MM.1S (cell line): ENCODE measurements at regions not wholly inside any gene's neighbourhood (a gene's known extent, or its start where the extent isn't known, plus 50 kb on each side); places are given as distances from the start of the nearest gene placed in this dataset.

Experiments used
- DNase-seq: peaks from one replicate; pipeline ENCODE4 v3.0.0-alpha.2; 2015
- H2AFZ ChIP-seq: fragments of 300-600 bp; sonication (generic); 2 replicates; pipeline ENCODE4 v1.6.0; 2016; ENCODE audit warnings: antibody characterized with exemption, low read length
- H3F3A ChIP-seq: fragments of 300-600 bp; sonication (generic); 2 replicates; pipeline ENCODE4 v1.6.1; 2016; ENCODE audit warnings: mild to moderate bottlenecking, antibody characterized with exemption, low read length, moderate library complexity, mixed read lengths; ENCODE audit not compliant: insufficient read depth
- H3K27ac ChIP-seq: fragments of 300-600 bp; sonication (generic); 2 replicates; pipeline ENCODE4 v1.5.1; 2016; ENCODE audit warnings: mild to moderate bottlenecking, low read length
- H3K27me3 ChIP-seq: fragments of 300-600 bp; sonication (generic); replicated peaks from 2 replicates; pipeline ENCODE4 v1.6.0; 2016; ENCODE audit warnings: low read length; ENCODE audit not compliant: insufficient read depth
- H3K36me3 ChIP-seq: fragments of 300-600 bp; sonication (generic); replicated peaks from 2 replicates; pipeline ENCODE4 v1.6.1; 2016; ENCODE audit warnings: mild to moderate bottlenecking, low read length, mixed read lengths; ENCODE audit not compliant: insufficient read depth
- H3K4me1 ChIP-seq: fragments of 300-600 bp; sonication (generic); 2 replicates; pipeline ENCODE4 v1.6.1; 2016; ENCODE audit warnings: low read length, mixed read lengths
- H3K4me2 ChIP-seq: fragments of 300-600 bp; sonication (generic); 2 replicates; pipeline ENCODE4 v1.6.0; 2016; ENCODE audit warnings: low read depth, low read length
- H3K4me3 ChIP-seq: fragments of 300-600 bp; sonication (generic); 2 replicates; pipeline ENCODE4 v1.5.1; 2016; ENCODE audit warnings: low read length, mixed read lengths
- H3K79me2 ChIP-seq: fragments of 300-600 bp; sonication (generic); 2 replicates; pipeline ENCODE4 v1.6.1; 2016; ENCODE audit warnings: mixed run types, low read length, mixed read lengths
- H3K9ac ChIP-seq: fragments of 300-600 bp; sonication (generic); 2 replicates; pipeline ENCODE4 v1.6.1; 2016; ENCODE audit warnings: low read length, mixed read lengths
- H3K9me2 ChIP-seq: fragments of 300-600 bp; sonication (generic); replicated peaks from 2 replicates; pipeline ENCODE4 v1.6.1; 2016; ENCODE audit warnings: mild to moderate bottlenecking, low read length, mixed read lengths; ENCODE audit not compliant: insufficient read depth
- H3K9me3 ChIP-seq: fragments of 300-600 bp; sonication (generic); replicated peaks from 2 replicates; pipeline ENCODE4 v1.6.1; 2016; ENCODE audit warnings: mild to moderate bottlenecking, low read length, mixed read lengths; ENCODE audit not compliant: insufficient read depth
- H4K20me1 ChIP-seq: fragments of 300-600 bp; sonication (generic); 2 replicates; pipeline ENCODE4 v1.6.1; 2016; ENCODE audit warnings: mild to moderate bottlenecking, low read length, moderate library complexity, mixed read lengths; ENCODE audit not compliant: insufficient read depth
- CTCF ChIP-seq: fragments of 300-600 bp; sonication (generic); IDR thresholded peaks from 2 replicates; pipeline ENCODE4 v1.5.1; 2016; ENCODE audit warnings: antibody characterized with exemption, low read length, mixed read lengths
- EZH2 ChIP-seq: fragments of 300-600 bp; sonication (generic); optimal IDR thresholded peaks from 2 replicates; pipeline ENCODE3; 2017; ENCODE audit warnings: low read depth, mild to moderate bottlenecking, antibody characterized with exemption, low read length, mixed read lengths
- EZH2phosphoT487 ChIP-seq: fragments of 300-600 bp; sonication (generic); IDR thresholded peaks from 2 replicates; pipeline ENCODE4 v1.6.1; 2018; ENCODE audit warnings: antibody characterized with exemption, low read length

- peaks cover 14% of the 10 kb centered on the region for H3K4me1 ChIP-seq
- no peak for DNase-seq
- no peak overlapping the region for H3K9ac ChIP-seq
- H3K4me2 ChIP-seq: no peak overlapping the region
- no peaks in the 10 kb centered on the region for H3K27me3 ChIP-seq
- no peaks in the 10 kb centered on the region for H3K36me3 ChIP-seq
- no peaks in the 10 kb centered on the region for H3K9me3 ChIP-seq
- H3K79me2 ChIP-seq: no peaks in the 10 kb centered on the region
- TF ChIP-seq CTCF: no peak
- no peaks in the 10 kb centered on the region for H4K20me1 ChIP-seq
- H3K4me3 ChIP-seq: no peak overlapping the region
- H3K9me2 ChIP-seq: no peaks in the 10 kb centered on the region
- no peak overlapping the region for H3K27ac ChIP-seq
- no peak overlapping the region for H2AFZ ChIP-seq
- peaks cover 7% of the 10 kb centered on the region for H3F3A ChIP-seq
These were observed 58.1 kb upstream of the ENPP6 start for GRCh38 chr4:184275766-184276165.

GRCh38 chr4:184274286-184274951 lies 56.7 kb upstream of the ENPP6 start:
- Histone ChIP-seq H3K27me3 (no peaks in the 10 kb centered on the region), H3K4me1 (peaks cover 10% of the 10 kb centered on the region), H3K27ac (no peak overlapping the region), H3F3A (peaks cover 5% of the 10 kb centered on the region), H2AFZ (no peak overlapping the region), H3K79me2 (no peaks in the 10 kb centered on the region), H3K4me3 (no peak overlapping the region), H4K20me1 (no peaks in the 10 kb centered on the region), H3K9ac (no peak overlapping the region), H3K4me2 (no peak overlapping the region), H3K9me3 (no peaks in the 10 kb centered on the region), H3K9me2 (no peaks in the 10 kb centered on the region), H3K36me3 (no peaks in the 10 kb centered on the region)
- DNase-seq: no peak
- TF ChIP-seq CTCF: no peak
- TF ChIP-seq EZH2: no peak
- TF ChIP-seq EZH2phosphoT487: no peak

- H3K9me2 ChIP-seq: no peaks in the 10 kb centered on the region
- no peak overlapping the region for H3K4me3 ChIP-seq
- H3K36me3 ChIP-seq: no peaks in the 10 kb centered on the region
- no peak overlapping the region for H2AFZ ChIP-seq
- H3K4me1 ChIP-seq: peaks cover 18% of the 10 kb centered on the region
- no peaks in the 10 kb centered on the region for H4K20me1 ChIP-seq
- no peaks in the 10 kb centered on the region for H3K9me3 ChIP-seq
- peaks cover 14% of the 10 kb centered on the region for H3F3A ChIP-seq
- no peak overlapping the region for H3K9ac ChIP-seq
- no peak for DNase-seq
- H3K79me2 ChIP-seq: no peaks in the 10 kb centered on the region
- no peak overlapping the region for H3K27ac ChIP-seq
- H3K4me2 ChIP-seq: no peak overlapping the region
- H3K27me3 ChIP-seq: no peaks in the 10 kb centered on the region
- TF ChIP-seq EZH2 (no peak), EZH2phosphoT487 (no peak)
These were observed 55.8 kb upstream of the ENPP6 start for GRCh38 chr4:184273166-184274147.
